Tibial artery (tissue), 4 donors: ENCODE measurements at regions not wholly inside any gene's neighbourhood (a gene's known extent, or its start where the extent isn't known, plus 50 kb on each side); places are given as distances from the start of the nearest gene placed in this dataset.
A peak's percentile ranks its signal among the peaks of the same experiment; 100 is the strongest.

Experiments
- DNase-seq, 2 donors: peaks; one replicate each; pipeline ENCODE4 v3.0.0-alpha.2; 2019
- H3K27ac ChIP-seq, 2 donors: fragments of 200-600 bp; sonication (generic) in 1 of 2; 1 replicate in 1 of 2; 2 replicates in 1 of 2; pipeline ENCODE4 v1.5.1; 2018 to 2019; ENCODE audit warnings: mild to moderate bottlenecking in 1 of 2
- H3K27me3 ChIP-seq, 2 donors: fragments of 200-600 bp; sonication (generic) in 1 of 2; one replicate each; pipeline versions ENCODE4 v1.5.1 to v1.6.0; 2016 to 2019
- H3K36me3 ChIP-seq, 3 donors: fragments of 200-600 bp; sonication (generic) in 2 of 3; one replicate each; pipeline ENCODE4 v1.5.1; 2016 to 2019; ENCODE audit warnings: mild to moderate bottlenecking in 2 of 3
- H3K4me1 ChIP-seq, 4 donors: fragments of 200-600 bp; sonication (generic) in 2 of 4; 1 replicate in 3 of 4; 2 replicates in 1 of 4; pipeline ENCODE4 v1.5.1; 2016 to 2019
- H3K4me3 ChIP-seq, 2 donors: fragments of 200-600 bp; sonication (generic) in 1 of 2; 1 replicate in 1 of 2; 2 replicates in 1 of 2; pipeline ENCODE4 v1.5.1; 2018 to 2019; ENCODE audit warnings: mild to moderate bottlenecking in 2 of 2
- H3K9me3 ChIP-seq, 3 donors: fragments of 200-600 bp; sonication (generic) in 1 of 3; one replicate each; pipeline ENCODE4 v1.5.1; 2016 to 2019
- intact Hi-C: fragments of 100-400 bp; cut with DNase I; formaldehyde crosslinking; loops from one replicate; pipeline ENCODE4 v1.15.0; 2023; ENCODE audit warnings: low total_unique reads
- TF ChIP-seq, protein P1 (sequence below), 2 experiments: fragments of 200-600 bp in 1 of 2; fragments of 450-650 bp in 1 of 2; IDR thresholded peaks; one replicate each; pipeline ENCODE4 v1.5.1; 2017 to 2019; ENCODE audit warnings: antibody characterized with exemption in 2 of 2, mild to moderate bottlenecking in 1 of 2, moderate library complexity in 1 of 2

DNA sequence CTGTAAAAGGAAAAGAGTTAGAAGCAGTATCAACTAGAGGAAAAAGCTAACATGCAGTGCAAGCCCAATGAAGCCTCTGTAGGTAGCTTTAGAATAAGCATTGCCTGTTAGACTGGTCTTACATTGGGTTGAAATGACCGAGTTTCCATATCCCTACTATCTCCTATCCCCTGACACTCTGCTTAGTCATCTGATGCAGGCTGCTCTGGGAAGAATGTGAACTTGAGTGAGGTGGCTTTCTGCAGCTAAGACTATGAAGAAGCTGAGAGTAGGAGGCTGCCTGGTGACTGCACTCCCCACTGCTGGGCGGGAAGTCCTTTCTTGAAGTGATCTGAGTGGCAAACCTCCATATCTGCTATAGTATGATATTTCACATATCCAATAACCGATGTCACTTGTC, 64.7 kb downstream of the OXSM start:
- Histone ChIP-seq H3K9me3 (no peaks in the 10 kb centered on the region), H3K27me3 (no peaks in the 10 kb centered on the region), H3K4me3 (no peak overlapping the region), H3K4me1 (peaks cover 0 to 11% (median 0%) of the 10 kb centered on the region in 4 donors), H3K36me3 (no peaks in the 10 kb centered on the region), H3K27ac (no peak overlapping the region)
- TF ChIP-seq, protein P1, sequence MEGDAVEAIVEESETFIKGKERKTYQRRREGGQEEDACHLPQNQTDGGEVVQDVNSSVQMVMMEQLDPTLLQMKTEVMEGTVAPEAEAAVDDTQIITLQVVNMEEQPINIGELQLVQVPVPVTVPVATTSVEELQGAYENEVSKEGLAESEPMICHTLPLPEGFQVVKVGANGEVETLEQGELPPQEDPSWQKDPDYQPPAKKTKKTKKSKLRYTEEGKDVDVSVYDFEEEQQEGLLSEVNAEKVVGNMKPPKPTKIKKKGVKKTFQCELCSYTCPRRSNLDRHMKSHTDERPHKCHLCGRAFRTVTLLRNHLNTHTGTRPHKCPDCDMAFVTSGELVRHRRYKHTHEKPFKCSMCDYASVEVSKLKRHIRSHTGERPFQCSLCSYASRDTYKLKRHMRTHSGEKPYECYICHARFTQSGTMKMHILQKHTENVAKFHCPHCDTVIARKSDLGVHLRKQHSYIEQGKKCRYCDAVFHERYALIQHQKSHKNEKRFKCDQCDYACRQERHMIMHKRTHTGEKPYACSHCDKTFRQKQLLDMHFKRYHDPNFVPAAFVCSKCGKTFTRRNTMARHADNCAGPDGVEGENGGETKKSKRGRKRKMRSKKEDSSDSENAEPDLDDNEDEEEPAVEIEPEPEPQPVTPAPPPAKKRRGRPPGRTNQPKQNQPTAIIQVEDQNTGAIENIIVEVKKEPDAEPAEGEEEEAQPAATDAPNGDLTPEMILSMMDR (IDR thresholded peaks at IDR 0.05): no peak
- DNase-seq: no peak
- intact Hi-C loops: loop anchor here (5.0 kb wide), 1 partner anchor 207 kb away; no protein-coding TSS in a partner anchor

DNA sequence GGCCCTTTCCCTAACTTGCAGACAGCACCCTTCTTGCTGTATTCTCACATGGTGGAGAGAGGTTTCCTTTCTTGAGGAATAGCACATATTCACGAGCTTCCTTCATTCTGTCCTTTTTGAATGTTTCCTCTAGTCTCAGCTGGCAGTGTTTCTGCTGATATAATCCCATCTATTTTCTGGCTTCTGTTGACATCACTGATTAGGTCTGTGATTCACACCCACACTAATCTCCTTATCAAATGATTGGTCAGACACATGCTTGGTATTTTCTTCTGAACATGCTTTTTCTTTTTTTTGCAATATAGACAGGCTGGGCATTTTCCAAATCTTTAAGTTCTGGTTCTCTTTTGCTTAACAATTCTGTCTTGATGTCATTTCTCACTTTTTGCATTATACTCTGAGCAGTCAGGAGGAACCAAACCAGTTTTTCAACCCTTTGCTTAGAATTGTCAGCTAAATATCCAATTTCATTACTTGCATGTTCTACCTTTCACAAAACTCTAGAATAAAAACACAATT, 65.4 kb downstream of the OXSM start:
- intact Hi-C loops: loop anchor here (5.0 kb wide), 1 partner anchor 208 kb away; no protein-coding TSS in a partner anchor
- Histone ChIP-seq H3K27ac (no peak overlapping the region), H3K4me1 (peaks cover 0 to 11% (median 0%) of the 10 kb centered on the region in 4 donors), H3K27me3 (no peaks in the 10 kb centered on the region), H3K9me3 (no peaks in the 10 kb centered on the region), H3K36me3 (no peaks in the 10 kb centered on the region), H3K4me3 (no peak overlapping the region)
- no peak for DNase-seq
- TF ChIP-seq, protein P1 (IDR thresholded peaks at IDR 0.05): no peak

DNA sequence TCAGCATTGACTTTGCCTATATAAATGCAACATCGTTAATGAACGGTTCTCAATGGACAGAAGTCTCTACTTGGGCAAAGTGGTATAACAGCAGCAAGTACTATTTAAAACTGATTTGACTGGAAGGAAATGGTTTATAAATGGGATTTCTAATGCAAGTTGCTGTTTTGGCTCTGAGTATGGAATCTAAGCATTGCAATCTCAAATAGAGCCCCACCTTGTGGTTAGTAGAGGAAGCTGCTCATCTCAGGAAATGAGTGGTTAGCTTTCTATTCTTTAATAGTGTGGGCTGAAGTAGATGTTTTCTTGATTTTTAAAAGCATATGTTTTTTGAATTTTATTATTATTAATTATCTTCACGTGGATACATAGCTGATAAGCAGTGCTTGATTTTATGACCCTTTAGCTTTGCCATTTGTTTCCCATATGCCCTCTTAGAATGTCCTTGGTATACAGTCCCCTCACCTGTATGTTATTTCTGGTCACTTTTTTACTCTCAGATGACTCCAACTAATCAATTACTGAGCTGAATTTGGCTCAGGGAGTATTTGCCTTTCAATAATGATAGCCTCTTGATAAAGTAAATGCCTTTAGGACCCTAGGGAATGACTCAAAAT, 67.1 kb downstream of the OXSM start:
- Histone ChIP-seq H3K27ac (no peak overlapping the region), H3K36me3 (no peaks in the 10 kb centered on the region), H3K9me3 (no peaks in the 10 kb centered on the region), H3K4me3 (no peak overlapping the region), H3K4me1 (peaks cover 0 to 11% (median 0%) of the 10 kb centered on the region in 4 donors), H3K27me3 (no peaks in the 10 kb centered on the region)
- no peak for DNase-seq
- intact Hi-C loops: loop anchor here (5.0 kb wide), 1 partner anchor 210 kb away; no protein-coding TSS in a partner anchor
- TF ChIP-seq, protein P1 (IDR thresholded peaks at IDR 0.05): peak; percentile 45 to 61

DNA sequence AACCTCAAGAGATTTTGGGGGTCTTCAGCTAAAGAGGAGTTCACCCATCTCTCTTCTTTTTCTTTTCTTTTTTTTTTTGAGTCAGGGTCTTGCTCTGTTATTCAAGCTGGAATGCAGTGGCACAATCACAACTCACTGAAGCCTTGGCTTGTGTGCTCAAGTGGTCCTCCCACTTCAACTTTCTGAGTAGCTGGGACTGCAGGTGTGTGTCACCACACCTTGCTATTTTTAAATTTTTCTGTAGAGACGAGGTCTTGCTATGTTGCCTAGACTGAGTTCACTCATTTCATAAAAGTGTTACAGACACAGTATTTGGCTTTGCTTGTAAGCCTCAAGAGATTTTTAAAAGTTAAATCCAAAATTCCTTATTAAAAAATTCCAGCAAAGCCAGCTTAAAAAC, 71.7 kb downstream of the OXSM start:
- H3K27ac ChIP-seq: no peak overlapping the region
- no peaks in the 10 kb centered on the region for H3K4me1 ChIP-seq
- TF ChIP-seq, protein P1 (IDR thresholded peaks at IDR 0.05): no peak
- no peaks in the 10 kb centered on the region for H3K36me3 ChIP-seq
- no peaks in the 10 kb centered on the region for H3K9me3 ChIP-seq
- H3K4me3 ChIP-seq: no peak overlapping the region
- intact Hi-C loops: no loop called here
- no peak for DNase-seq
- no peaks in the 10 kb centered on the region for H3K27me3 ChIP-seq

DNA sequence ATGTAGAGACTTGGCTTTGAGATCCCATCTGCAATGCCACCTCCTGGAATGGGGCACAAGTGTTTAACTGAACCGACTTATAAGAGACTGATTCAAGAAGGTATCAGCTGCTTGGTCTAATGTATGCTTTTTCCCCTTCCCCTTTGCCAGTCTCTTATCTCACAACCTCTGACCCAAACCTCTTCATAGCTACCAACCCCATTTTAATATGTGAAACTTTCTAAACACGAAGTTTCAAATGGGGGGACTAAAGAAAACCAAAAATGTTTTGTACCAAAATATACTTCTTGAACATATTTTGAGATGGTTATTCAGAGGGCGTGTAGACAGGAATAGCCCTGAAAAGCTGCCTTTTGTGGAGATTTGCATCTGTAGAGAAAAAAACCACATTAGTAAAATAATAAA, 73.1 kb downstream of the OXSM start:
- TF ChIP-seq, protein P1 (IDR thresholded peaks at IDR 0.05): no peak
- intact Hi-C loops: no loop called here

More for the DNA sequence above, 73.1 kb downstream of the OXSM start:
- H3K27me3 ChIP-seq: no peaks in the 10 kb centered on the region
- DNase-seq: no peak
- no peak overlapping the region for H3K27ac ChIP-seq
- no peaks in the 10 kb centered on the region for H3K4me1 ChIP-seq
- H3K36me3 ChIP-seq: no peaks in the 10 kb centered on the region
- H3K4me3 ChIP-seq: no peak overlapping the region
- no peaks in the 10 kb centered on the region for H3K9me3 ChIP-seq
